Mucosa of descending colon (tissue), 3 donors: ENCODE measurements at regions not wholly inside any gene's neighbourhood (a gene's known extent, or its start where the extent isn't known, plus 50 kb on each side); places are given as distances from the start of the nearest gene placed in this dataset.

Source experiments
- ATAC-seq: fragments of 200-7000 bp; cut with Tn5 transposase; one replicate; pipeline ENCODE4 v1.9.1; 2020; ENCODE audit warnings: mild to moderate bottlenecking, moderate library complexity
- DNase-seq, 3 donors: peaks; one replicate each; pipeline ENCODE4 v3.0.0-alpha.2; 2020
- H3K36me3 ChIP-seq: fragments of 200-600 bp; one replicate; pipeline ENCODE4 v1.8.0; 2021; ENCODE audit warnings: low read depth, mild to moderate bottlenecking
- H3K4me1 ChIP-seq: fragments of 200-600 bp; one replicate; pipeline ENCODE4 v1.8.0; 2021; ENCODE audit warnings: low read depth, mild to moderate bottlenecking
- H3K4me3 ChIP-seq: fragments of 200-600 bp; one replicate; pipeline ENCODE4 v1.8.0; 2021; ENCODE audit warnings: mild to moderate bottlenecking
- H3K9me3 ChIP-seq: fragments of 200-600 bp; one replicate; pipeline ENCODE4 v1.8.0; 2021; ENCODE audit warnings: mild to moderate bottlenecking
- CTCF ChIP-seq: fragments of 200-600 bp; IDR thresholded peaks from one replicate; pipeline ENCODE4 v1.8.0; 2022; ENCODE audit warnings: antibody characterized with exemption, mild to moderate bottlenecking
- intact Hi-C, 2 donors: fragments of 100-400 bp; cut with DNase I in 1 of 2; cut with micrococcal nuclease in 1 of 2; formaldehyde crosslinking; loops; one replicate each; pipeline versions ENCODE4 v1.11.0 to v1.11.1; 2022; cut with DNase I, micrococcal nuclease
- donor health status: DM: no; HTN: no; CAD: no; lungs with moderate emphysema.
- donor health status: DM: no; HTN: no; CAD: no.
- donor health status: DM: no; HTN: yes; CAD: no.

GRCh38 chr7:4574851-4575250 lies 107.2 kb upstream of the FOXK1 start:
- DNase-seq (no peak), ATAC-seq (no peak)
- no peaks in the 10 kb centered on the region for H3K36me3 ChIP-seq
- H3K4me3 ChIP-seq = no peak overlapping the region
- TF ChIP-seq CTCF = no peak
- no peaks in the 10 kb centered on the region for H3K4me1 ChIP-seq
- no peaks in the 10 kb centered on the region for H3K9me3 ChIP-seq
- intact Hi-C loops = no loop called here

- DNase-seq (no peak), ATAC-seq (no peak)
- Histone ChIP-seq H3K4me3 (no peak overlapping the region), H3K36me3 (no peaks in the 10 kb centered on the region), H3K4me1 (no peaks in the 10 kb centered on the region), H3K9me3 (no peaks in the 10 kb centered on the region)
- TF ChIP-seq CTCF = no peak
- intact Hi-C loops = no loop called here
These were observed 106.8 kb upstream of the FOXK1 start for GRCh38 chr7:4575254-4575653.

GRCh38 chr7:4602905-4603842 lies 78.9 kb upstream of the FOXK1 start:
- no peak for ATAC-seq
- Histone ChIP-seq H3K4me1 (no peaks in the 10 kb centered on the region), H3K9me3 (no peaks in the 10 kb centered on the region), H3K36me3 (no peaks in the 10 kb centered on the region), H3K4me3 (no peak overlapping the region)
- intact Hi-C loops = no loop called here
- DNase-seq = no peak
- TF ChIP-seq CTCF = no peak

- H3K4me1 ChIP-seq = no peaks in the 10 kb centered on the region
- TF ChIP-seq CTCF = no peak
- DNase-seq (no peak), ATAC-seq (no peak)
- H3K36me3 ChIP-seq = no peaks in the 10 kb centered on the region
- H3K9me3 ChIP-seq = no peaks in the 10 kb centered on the region
- intact Hi-C loops = no loop called here
- H3K4me3 ChIP-seq = no peak overlapping the region
These were observed 78.3 kb upstream of the FOXK1 start for GRCh38 chr7:4603843-4604231.

- Histone ChIP-seq H3K4me1 (no peaks in the 10 kb centered on the region), H3K36me3 (no peaks in the 10 kb centered on the region), H3K4me3 (no peak overlapping the region), H3K9me3 (no peaks in the 10 kb centered on the region)
- intact Hi-C loops = no loop called here
- TF ChIP-seq CTCF = no peak
- ATAC-seq (no peak), DNase-seq (no peak)
These were observed 77.6 kb upstream of the FOXK1 start for GRCh38 chr7:4604456-4604940.
